Breast epithelium (tissue), 4 donors: ENCODE measurements at regions not wholly inside any gene's neighbourhood (a gene's known extent, or its start where the extent isn't known, plus 50 kb on each side); places are given as distances from the start of the nearest gene placed in this dataset.
A peak's percentile ranks its signal among the peaks of the same experiment; 100 is the strongest.

Source experiments
- DNase-seq, 2 donors: peaks; one replicate each; pipeline ENCODE4 v3.0.0-alpha.2; 2019; ENCODE audit warnings: low spot score in 2 of 2
- H3K27ac ChIP-seq, 2 donors: fragments of 200-600 bp; sonication (generic) in 1 of 2; one replicate each; pipeline ENCODE4 v1.5.1; 2016 to 2019; ENCODE audit warnings: mild to moderate bottlenecking in 1 of 2
- H3K27me3 ChIP-seq, 2 donors: fragments of 200-600 bp; sonication (generic) in 1 of 2; one replicate each; pipeline versions ENCODE4 v1.5.1 to v1.6.0; 2017 to 2019; ENCODE audit warnings: control low read depth in 1 of 2, mild to moderate bottlenecking in 1 of 2
- H3K36me3 ChIP-seq: fragments of 200-600 bp; one replicate; pipeline ENCODE4 v1.5.1; 2019
- H3K4me1 ChIP-seq, 2 donors: fragments of 200-600 bp; sonication (generic); one replicate each; pipeline ENCODE4 v1.5.1; 2016 to 2019; ENCODE audit warnings: control low read depth in 1 of 2
- H3K4me3 ChIP-seq, 3 donors: fragments of 200-600 bp; sonication (generic); 1 replicate in 2 of 3; 2 replicates in 1 of 3; pipeline ENCODE4 v1.5.1; 2016 to 2019; ENCODE audit warnings: mild to moderate bottlenecking in 3 of 3, moderate library complexity in 2 of 3
- H3K9me3 ChIP-seq, 2 donors: fragments of 200-600 bp; sonication (generic) in 1 of 2; one replicate each; pipeline ENCODE4 v1.5.1; 2016 to 2019; ENCODE audit warnings: control low read depth in 1 of 2
- CTCF ChIP-seq, 3 donors: fragments of 450-650 bp; IDR thresholded peaks; one replicate each; pipeline ENCODE4 v1.5.1; 2016 to 2017; ENCODE audit warnings: antibody characterized with exemption in 3 of 3, mild to moderate bottlenecking in 3 of 3, moderate library complexity in 3 of 3
- POLR2A ChIP-seq: fragments of 450-650 bp; IDR thresholded peaks from one replicate; pipeline ENCODE4 v1.6.1; 2016; ENCODE audit warnings: antibody characterized with exemption, mild to moderate bottlenecking, moderate library complexity
- POLR2AphosphoS5 ChIP-seq, 3 donors: sonication (generic); formaldehyde crosslinking; IDR thresholded peaks; one replicate each; pipeline ENCODE4 v1.6.1; 2017; ENCODE audit warnings: antibody characterized with exemption in 3 of 3
- intact Hi-C: fragments of 100-400 bp; cut with DNase I; formaldehyde crosslinking; loops from one replicate; pipeline ENCODE4 v1.15.1; 2023; ENCODE audit warnings: low total_unique reads

GRCh38 chr2:12795851-12796250, 79.1 kb downstream of the TRIB2 start:
- Histone ChIP-seq H3K36me3 (no peaks in the 10 kb centered on the region), H3K27ac (no peak overlapping the region), H3K27me3 (no peaks in the 10 kb centered on the region), H3K9me3 (no peaks in the 10 kb centered on the region), H3K4me1 (no peaks in the 10 kb centered on the region), H3K4me3 (no peak overlapping the region)
- intact Hi-C loops, result no loop called here
- no peak for TF ChIP-seq POLR2A
- no peak for TF ChIP-seq POLR2AphosphoS5 (IDR thresholded peaks at IDR 0.05)
- no peak for TF ChIP-seq CTCF (IDR thresholded peaks at IDR 0.05)
- DNase-seq, result no peak

GRCh38 chr2:12796657-12797056, 79.9 kb downstream of the TRIB2 start:
- intact Hi-C loops, result no loop called here

DNA sequence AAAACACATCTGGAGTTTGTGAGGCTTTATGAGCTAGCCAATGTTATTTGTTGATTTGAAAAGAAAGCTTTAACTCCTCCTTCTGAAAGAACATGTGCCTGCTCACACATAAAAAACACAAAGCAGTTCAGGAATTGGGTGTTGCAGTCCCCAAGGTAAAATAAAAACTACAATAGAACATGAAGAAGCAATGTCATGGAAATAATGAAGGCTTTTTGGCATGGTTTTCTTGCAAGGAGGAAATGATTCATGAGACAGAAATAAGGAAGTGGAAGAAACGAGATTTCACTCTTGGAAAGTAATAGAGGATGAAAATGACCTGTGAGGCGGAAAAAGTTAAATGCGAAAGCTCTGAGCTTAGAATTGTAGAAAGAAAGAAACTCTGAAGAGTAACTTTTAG, 81.1 kb downstream of the TRIB2 start:
- Histone ChIP-seq H3K4me3 (no peak overlapping the region), H3K27me3 (no peaks in the 10 kb centered on the region), H3K4me1 (no peaks in the 10 kb centered on the region), H3K9me3 (peaks cover 0 to 6% of the 10 kb centered on the region in 2 donors), H3K27ac (peak overlapping the region in 1 of 2 donors; percentile 33), H3K36me3 (no peaks in the 10 kb centered on the region)
- DNase-seq, result no peak
- TF ChIP-seq POLR2A, result no peak
- TF ChIP-seq POLR2AphosphoS5 (IDR thresholded peaks at IDR 0.05), result peak in 1 of 3 donors; percentile 29
- intact Hi-C loops, result no loop called here

More at GRCh38 chr2:12796657-12797056, 79.9 kb downstream of the TRIB2 start:
- no peak overlapping the region for H3K4me3 ChIP-seq
- DNase-seq, result no peak
- H3K4me1 ChIP-seq, result no peaks in the 10 kb centered on the region
- no peaks in the 10 kb centered on the region for H3K36me3 ChIP-seq
- H3K27me3 ChIP-seq, result no peaks in the 10 kb centered on the region
- H3K27ac ChIP-seq, result no peak overlapping the region
- H3K9me3 ChIP-seq, result peaks cover 0 to 5% of the 10 kb centered on the region in 2 donors
- TF ChIP-seq POLR2A (no peak), CTCF (IDR thresholded peaks at IDR 0.05) (no peak), POLR2AphosphoS5 (IDR thresholded peaks at IDR 0.05) (no peak)

GRCh38 chr2:12803607-12804006, 86.9 kb downstream of the TRIB2 start:
- Histone ChIP-seq H3K9me3 (peaks cover 0 to 6% of the 10 kb centered on the region in 2 donors), H3K27me3 (no peaks in the 10 kb centered on the region), H3K4me3 (no peak overlapping the region), H3K27ac (no peak overlapping the region), H3K36me3 (no peaks in the 10 kb centered on the region), H3K4me1 (no peaks in the 10 kb centered on the region)
- DNase-seq, result no peak
- intact Hi-C loops, result no loop called here
- no peak for TF ChIP-seq CTCF (IDR thresholded peaks at IDR 0.05)
- TF ChIP-seq POLR2A, result no peak
- TF ChIP-seq POLR2AphosphoS5 (IDR thresholded peaks at IDR 0.05), result no peak

GRCh38 chr2:12804091-12804856, 87.5 kb downstream of the TRIB2 start:
- TF ChIP-seq CTCF (IDR thresholded peaks at IDR 0.05), result no peak
- TF ChIP-seq POLR2A, result no peak
- TF ChIP-seq POLR2AphosphoS5 (IDR thresholded peaks at IDR 0.05), result no peak
- Histone ChIP-seq H3K4me1 (no peaks in the 10 kb centered on the region), H3K4me3 (no peak overlapping the region), H3K36me3 (no peaks in the 10 kb centered on the region), H3K9me3 (peaks cover 0 to 6% of the 10 kb centered on the region in 2 donors), H3K27me3 (no peaks in the 10 kb centered on the region), H3K27ac (no peak overlapping the region)
- intact Hi-C loops, result no loop called here
- DNase-seq, result no peak
